PC-3 (cell line): ENCODE measurements at regions not wholly inside any gene's neighbourhood (a gene's known extent, or its start where the extent isn't known, plus 50 kb on each side); places are given as distances from the start of the nearest gene placed in this dataset.

ENCODE experiments used
- ATAC-seq: fragments of 200-7000 bp; cut with Tn5 transposase; 2 replicates; pipeline ENCODE4 v1.9.1; 2020; ENCODE audit warnings: mild to moderate bottlenecking, moderate library complexity
- BruUV-seq: library from RNA; stranded (reverse); fragments of 400-500 nt; replicated peaks from 2 replicates; lab custom pipeline; 2021; lab: Mats Ljungman, UMichigan
- CTCF ChIA-PET: fragments of 300-600 bp; sonication (Branson Sonifier 250); formaldehyde crosslinking; loops from one replicate; lab custom pipeline; 2022; ENCODE audit warnings: antibody characterized with exemption; lab: Charles Lee
- POLR2A ChIA-PET: fragments of 300-600 bp; sonication (Branson Sonifier 250); formaldehyde crosslinking; loops from one replicate; lab custom pipeline; 2022; ENCODE audit warnings: antibody characterized with exemption; ENCODE audit not compliant: unreplicated experiment; lab: Charles Lee
- DNase-seq: peaks from one replicate; pipeline ENCODE4 v3.0.0-alpha.2; 2015
- H2AFZ ChIP-seq: fragments of 300-600 bp; sonication (generic); 2 replicates; pipeline ENCODE4 v1.6.0; 2016; ENCODE audit warnings: antibody characterized with exemption, low read length
- H3F3A ChIP-seq: fragments of 300-600 bp; sonication (generic); one replicate; pipeline ENCODE4 v1.6.0; 2017; ENCODE audit warnings: antibody characterized with exemption, low read length, control low read depth, mild to moderate bottlenecking; ENCODE audit not compliant: unreplicated experiment
- H3K27ac ChIP-seq: fragments of 300-600 bp; sonication (generic); 2 replicates; pipeline ENCODE4 v1.5.1; 2016; ENCODE audit warnings: mild to moderate bottlenecking, low read length
- H3K27me3 ChIP-seq: fragments of 300-600 bp; sonication (generic); 2 replicates; pipeline ENCODE4 v1.6.1; 2016; ENCODE audit warnings: low read length, mixed read lengths
- H3K36me3 ChIP-seq: fragments of 300-600 bp; sonication (generic); 2 replicates; pipeline ENCODE4 v1.6.1; 2016; ENCODE audit warnings: low read depth, mixed run types, low read length, mixed read lengths
- H3K4me1 ChIP-seq: fragments of 300-600 bp; sonication (generic); 2 replicates; pipeline ENCODE4 v1.5.1; 2016; ENCODE audit warnings: low read length; ENCODE audit not compliant: insufficient read depth
- H3K4me2 ChIP-seq: fragments of 300-600 bp; sonication (generic); 2 replicates; pipeline ENCODE4 v1.6.0; 2016; ENCODE audit warnings: low read length
- H3K4me3 ChIP-seq: fragments of 300-600 bp; sonication (generic); 2 replicates; pipeline ENCODE4 v1.5.1; 2016; ENCODE audit warnings: mild to moderate bottlenecking, low read length, mixed read lengths
- H3K79me2 ChIP-seq: fragments of 300-600 bp; sonication (generic); 2 replicates; pipeline ENCODE4 v1.6.1; 2017; ENCODE audit warnings: low read length, mixed read lengths
- H3K9ac ChIP-seq: fragments of 300-600 bp; sonication (generic); 2 replicates; pipeline ENCODE4 v1.6.0; 2016; ENCODE audit warnings: mild to moderate bottlenecking, low read length
- H3K9me2 ChIP-seq: fragments of 300-600 bp; sonication (generic); replicated peaks from 2 replicates; pipeline ENCODE4 v1.6.1; 2016; ENCODE audit warnings: mixed run types, low read length, mixed read lengths
- H3K9me3 ChIP-seq: fragments of 300-600 bp; sonication (generic); 2 replicates; pipeline ENCODE4 v1.6.1; 2016; ENCODE audit warnings: low read length, mixed read lengths
- H4K20me1 ChIP-seq: fragments of 300-600 bp; sonication (generic); 2 replicates; pipeline ENCODE4 v1.6.1; 2016; ENCODE audit warnings: low read length, mixed read lengths
- CTCF ChIP-seq: fragments of 300-600 bp; sonication (generic); conservative IDR thresholded peaks from 2 replicates; pipeline ENCODE4 v1.5.1; 2017; ENCODE audit warnings: antibody characterized with exemption, low read depth, mild to moderate bottlenecking, low read length
- EZH2 ChIP-seq: fragments of 300-600 bp; sonication (generic); IDR thresholded peaks from one replicate; pipeline ENCODE4 v1.6.1; 2017; ENCODE audit warnings: antibody characterized with exemption, mild to moderate bottlenecking, low read length; ENCODE audit not compliant: unreplicated experiment
- EZH2phosphoT487 ChIP-seq: fragments of 300-600 bp; sonication (generic); IDR thresholded peaks from 2 replicates; pipeline ENCODE4 v1.6.1; 2018; ENCODE audit warnings: mild to moderate bottlenecking, antibody characterized with exemption, low read length, borderline replicate concordance
- intact Hi-C: fragments of 100-400 bp; cut with micrococcal nuclease; formaldehyde crosslinking; loops from 2 replicates; pipeline ENCODE4 v1.9.0; 2023

GRCh38 chr3:182215881-182216280 is 504.2 kb downstream of the SOX2 start:
- ATAC-seq (no peak), DNase-seq (no peak)
- Histone ChIP-seq H3K27ac (no peak overlapping the region), H3K4me2 (no peak overlapping the region), H3K9me3 (no peaks in the 10 kb centered on the region), H3F3A (no peaks in the 10 kb centered on the region), H3K9me2 (no peaks in the 10 kb centered on the region), H3K4me1 (peaks cover 26% of the 10 kb centered on the region), H2AFZ (no peak overlapping the region), H3K79me2 (no peaks in the 10 kb centered on the region), H3K9ac (no peak overlapping the region), H4K20me1 (no peaks in the 10 kb centered on the region), H3K27me3 (no peaks in the 10 kb centered on the region), H3K4me3 (no peak overlapping the region), H3K36me3 (no peaks in the 10 kb centered on the region)
- POLR2A ChIA-PET: no interaction called here
- TF ChIP-seq EZH2phosphoT487: no peak
- BruUV-seq: no TSS peak
- CTCF ChIA-PET: no interaction called here
- intact Hi-C loops: no loop called here

DNA sequence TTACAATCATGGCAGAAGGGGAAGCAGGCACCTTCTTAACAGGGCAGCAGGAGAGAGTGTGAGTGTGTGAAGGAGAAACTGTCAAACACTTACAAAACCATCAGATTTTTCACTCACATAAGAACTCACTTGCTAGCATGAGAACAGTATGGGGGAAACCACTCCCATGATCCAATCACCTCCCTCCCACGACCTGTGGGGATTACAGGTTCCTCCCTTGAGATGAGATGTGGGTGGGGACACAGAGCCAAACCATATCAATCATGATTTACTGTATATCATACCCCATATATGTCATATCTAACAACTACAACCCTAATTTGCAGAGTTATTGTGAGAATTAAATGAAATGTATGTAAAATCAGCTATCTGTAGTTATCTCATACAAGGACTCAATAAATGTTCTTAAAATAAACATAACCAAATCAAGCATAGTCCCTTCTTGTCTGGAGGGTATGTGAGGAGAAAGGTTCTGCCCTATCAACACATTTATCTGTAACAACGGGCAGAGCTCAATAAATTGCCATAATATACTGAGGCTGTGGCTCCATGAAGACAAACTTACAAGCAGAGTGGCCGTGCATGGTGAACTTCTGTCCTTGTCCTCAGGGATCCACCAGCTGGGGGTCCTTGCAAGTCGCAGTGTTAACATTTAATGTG is 504.7 kb downstream of the SOX2 start:
- ChIA-PET CTCF (no interaction called here), POLR2A (no interaction called here)
- Histone ChIP-seq H3K4me2 (no peak overlapping the region), H4K20me1 (no peaks in the 10 kb centered on the region), H3K9me2 (no peaks in the 10 kb centered on the region), H3K27me3 (no peaks in the 10 kb centered on the region), H3K79me2 (no peaks in the 10 kb centered on the region), H3K36me3 (no peaks in the 10 kb centered on the region), H3K4me3 (no peak overlapping the region), H3K9me3 (no peaks in the 10 kb centered on the region), H3F3A (no peaks in the 10 kb centered on the region), H3K4me1 (peaks cover 22% of the 10 kb centered on the region), H3K27ac (no peak overlapping the region), H3K9ac (no peak overlapping the region), H2AFZ (no peak overlapping the region)
- BruUV-seq: no TSS peak
- no peak for TF ChIP-seq CTCF
- no peak for TF ChIP-seq EZH2phosphoT487
- TF ChIP-seq EZH2: no peak
- DNase-seq (no peak), ATAC-seq (no peak)
- intact Hi-C loops: no loop called here

GRCh38 chr3:182220013-182220412 is 508.3 kb downstream of the SOX2 start:
- Histone ChIP-seq H3K9me3 (no peaks in the 10 kb centered on the region), H3K4me3 (no peak overlapping the region), H3K4me2 (no peak overlapping the region), H2AFZ (no peak overlapping the region), H3K9me2 (no peaks in the 10 kb centered on the region), H3K27ac (no peak overlapping the region), H3K36me3 (no peaks in the 10 kb centered on the region), H4K20me1 (no peaks in the 10 kb centered on the region), H3F3A (no peaks in the 10 kb centered on the region), H3K4me1 (no peaks in the 10 kb centered on the region), H3K79me2 (no peaks in the 10 kb centered on the region), H3K27me3 (no peaks in the 10 kb centered on the region), H3K9ac (no peak overlapping the region)
- no TSS peak for BruUV-seq
- DNase-seq (no peak), ATAC-seq (no peak)
- intact Hi-C loops: no loop called here
- ChIA-PET POLR2A (no interaction called here), CTCF (no interaction called here)
- TF ChIP-seq CTCF (no peak), EZH2phosphoT487 (no peak), EZH2 (no peak)
